ENCODE measurements at regions not wholly inside any gene's neighbourhood (a gene's known extent, or its start where the extent isn't known, plus 50 kb on each side); places are given as distances from the start of the nearest gene placed in this dataset.

DNA sequence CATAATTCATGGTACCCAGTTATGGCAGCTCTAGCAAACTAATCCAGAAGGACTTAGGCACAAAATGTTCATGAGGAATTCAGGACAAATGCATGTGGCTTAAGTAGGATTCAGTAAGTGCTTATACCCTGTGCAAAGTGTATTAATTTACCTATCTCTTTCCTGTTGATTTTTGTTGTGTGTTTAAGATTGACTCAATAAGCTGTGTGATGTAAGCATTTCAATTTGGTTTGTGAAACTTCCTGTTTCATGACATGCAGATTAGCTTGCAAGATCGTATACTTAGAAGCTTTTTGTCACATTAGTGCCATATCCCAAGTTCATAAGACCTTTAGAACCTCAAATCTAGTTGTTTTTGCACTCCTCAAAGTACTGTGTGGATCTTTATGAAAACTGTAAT is 416.7 kb downstream of the ARL4A start:
- H3K4me3 ChIP-seq (replicated peaks in 1 of 3; ENCODE audit: insufficient read depth in 1 of 3, low read depth in 1 of 3, low read length in 3 of 3): no peak overlapping the region
- no peaks in the 10 kb centered on the region for H3K79me2 ChIP-seq (ENCODE audit: control insufficient read depth, insufficient read depth, low read length)
- intact Hi-C loops (cut with micrococcal nuclease) (no loop called here), dilution Hi-C loops (cut with MboI; ENCODE audit: extremely low pct_ligation_motif_present, low sequenced_read_pairs) (no loop called here)
- H3K9me1 ChIP-seq (replicated peaks; ENCODE audit: control insufficient read depth, extremely low read depth, insufficient read depth, low read length): no peaks in the 10 kb centered on the region
- POLR2A ChIA-PET: no interaction called here
- H3K9ac ChIP-seq (replicated peaks; ENCODE audit: extremely low read depth, insufficient read depth, low read length): no peak overlapping the region
- DNase-seq (ENCODE audit: low read depth, low spot score): no peak
- H3K9me3 ChIP-seq (replicated peaks; ENCODE audit: control insufficient read depth, insufficient read depth, low read length): no peaks in the 10 kb centered on the region
- H3K27ac ChIP-seq (ENCODE audit: insufficient read depth, low read depth, low read length): no peak overlapping the region
- BruUV-seq (replicated peaks): no TSS peak
- H3K4me1 ChIP-seq (ENCODE audit: control insufficient read depth, extremely low read depth, insufficient read depth, low read length): no peaks in the 10 kb centered on the region
- H4K20me1 ChIP-seq (replicated peaks; ENCODE audit: control insufficient read depth, extremely low read depth, insufficient read depth, low read length): no peaks in the 10 kb centered on the region
- no peak overlapping the region for H2AFZ ChIP-seq (ENCODE audit: low read depth, low read length)
- H3K4me2 ChIP-seq (ENCODE audit: insufficient read depth, low read length): no peak overlapping the region
- H3K27me3 ChIP-seq (ENCODE audit: control insufficient read depth in 2 of 2, insufficient read depth in 2 of 2, low read length in 2 of 2): no peaks in the 10 kb centered on the region
- FAIRE-seq: no peak
- no peaks in the 10 kb centered on the region for H3K36me3 ChIP-seq (ENCODE audit: control insufficient read depth in 2 of 2, extremely low read depth in 1 of 2, insufficient read depth in 2 of 2, low read length in 2 of 2)
- CTCF ChIA-PET: interaction anchor here (0.8 kb wide), 1 partner anchor 11 kb away, joined by 4 read pairs; no protein-coding TSS in a partner anchor
- TF ChIP-seq, protein P1, sequence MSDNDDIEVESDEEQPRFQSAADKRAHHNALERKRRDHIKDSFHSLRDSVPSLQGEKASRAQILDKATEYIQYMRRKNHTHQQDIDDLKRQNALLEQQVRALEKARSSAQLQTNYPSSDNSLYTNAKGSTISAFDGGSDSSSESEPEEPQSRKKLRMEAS (IDR thresholded peaks at IDR 0.05; ENCODE audit: insufficient read depth, insufficient read length): no peak
- no peak for TF ChIP-seq FOS (IDR thresholded peaks at IDR 0.05; ENCODE audit: borderline replicate concordance, insufficient read depth, low read length)
- TF ChIP-seq, protein P2, sequence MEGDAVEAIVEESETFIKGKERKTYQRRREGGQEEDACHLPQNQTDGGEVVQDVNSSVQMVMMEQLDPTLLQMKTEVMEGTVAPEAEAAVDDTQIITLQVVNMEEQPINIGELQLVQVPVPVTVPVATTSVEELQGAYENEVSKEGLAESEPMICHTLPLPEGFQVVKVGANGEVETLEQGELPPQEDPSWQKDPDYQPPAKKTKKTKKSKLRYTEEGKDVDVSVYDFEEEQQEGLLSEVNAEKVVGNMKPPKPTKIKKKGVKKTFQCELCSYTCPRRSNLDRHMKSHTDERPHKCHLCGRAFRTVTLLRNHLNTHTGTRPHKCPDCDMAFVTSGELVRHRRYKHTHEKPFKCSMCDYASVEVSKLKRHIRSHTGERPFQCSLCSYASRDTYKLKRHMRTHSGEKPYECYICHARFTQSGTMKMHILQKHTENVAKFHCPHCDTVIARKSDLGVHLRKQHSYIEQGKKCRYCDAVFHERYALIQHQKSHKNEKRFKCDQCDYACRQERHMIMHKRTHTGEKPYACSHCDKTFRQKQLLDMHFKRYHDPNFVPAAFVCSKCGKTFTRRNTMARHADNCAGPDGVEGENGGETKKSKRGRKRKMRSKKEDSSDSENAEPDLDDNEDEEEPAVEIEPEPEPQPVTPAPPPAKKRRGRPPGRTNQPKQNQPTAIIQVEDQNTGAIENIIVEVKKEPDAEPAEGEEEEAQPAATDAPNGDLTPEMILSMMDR (IDR thresholded peaks at IDR 0.05; ENCODE audit: extremely low read depth in 1 of 2, insufficient read depth in 1 of 2, low read depth in 1 of 2, low read length in 2 of 2): no peak
- no peak for TF ChIP-seq GATA2 (IDR thresholded peaks at IDR 0.05; ENCODE audit: insufficient read depth, insufficient read length, low read depth, low read length)
- no peak for TF ChIP-seq POLR2A (IDR thresholded peaks at IDR 0.05; ENCODE audit: low read depth, low read length)
- TF ChIP-seq JUN (IDR thresholded peaks at IDR 0.05; ENCODE audit: borderline replicate concordance, insufficient read depth, insufficient read length, low read depth): no peak
- TF ChIP-seq POLR2AphosphoS5 (IDR thresholded peaks at IDR 0.05; ENCODE audit: insufficient read depth, low read depth, low read length): no peak
- TF ChIP-seq EZH2 (IDR thresholded peaks at IDR 0.05; ENCODE audit: borderline replicate concordance, low read depth, low read length, severe bottlenecking): no peak
- no peak for TF ChIP-seq MYC (IDR thresholded peaks at IDR 0.05; ENCODE audit: low read depth, low read length)

Data from endothelial cell of umbilical vein (primary cell).